Tibial nerve (tissue), 3 donors: ENCODE measurements at regions not wholly inside any gene's neighbourhood (a gene's known extent, or its start where the extent isn't known, plus 50 kb on each side); places are given as distances from the start of the nearest gene placed in this dataset.

Source experiments
- CTCF ChIP-seq, 5 experiments: fragments of 200-600 bp in 3 of 5; fragments of 450-650 bp in 2 of 5; sonication (generic) in 3 of 5; IDR thresholded peaks; one replicate each; pipeline ENCODE4 v1.5.1; 2016 to 2019; ENCODE audit warnings: antibody characterized with exemption in 5 of 5, mild to moderate bottlenecking in 3 of 5, moderate library complexity in 2 of 5
- POLR2A ChIP-seq, 2 donors: fragments of 450-650 bp; IDR thresholded peaks; one replicate each; pipeline ENCODE4 v1.6.1; 2017; ENCODE audit warnings: antibody characterized with exemption in 2 of 2, mild to moderate bottlenecking in 2 of 2, moderate library complexity in 2 of 2

- no peak for TF ChIP-seq CTCF (IDR thresholded peaks at IDR 0.05)
- TF ChIP-seq POLR2A (IDR thresholded peaks at IDR 0.05) = no peak
Observed at GRCh38 chr3:178291574-178292370, 244.5 kb upstream of the KCNMB2 start.
